ENCODE measurements at regions not wholly inside any gene's neighbourhood (a gene's known extent, or its start where the extent isn't known, plus 50 kb on each side); places are given as distances from the start of the nearest gene placed in this dataset.

- TF ChIP-seq CTCF (IDR thresholded peaks at IDR 0.05; ENCODE audit: low read depth, low read length, poor library complexity, severe bottlenecking) (no peak), EZH2phosphoT487 (IDR thresholded peaks at IDR 0.05; ENCODE audit: borderline replicate concordance, low read length) (no peak)
Observed at GRCh38 chr4:140255467-140255866, 101.5 kb upstream of the MAML3 start.

Measured in DOHH2 (cell line).